Stomach (tissue), 8 donors: ENCODE measurements at regions not wholly inside any gene's neighbourhood (a gene's known extent, or its start where the extent isn't known, plus 50 kb on each side); places are given as distances from the start of the nearest gene placed in this dataset.

Experiments used
- DNase-seq, 2 donors: peaks; one replicate each; pipeline versions ENCODE4 v3.0.0 to v3.0.0-alpha.2; 2013 to 2019
- H3K27ac ChIP-seq, 5 donors: fragments of 200-600 bp in 4 of 5; sonication (generic) in 4 of 5; one replicate each; pipeline ENCODE4 v1.5.1; 2013 to 2019; ENCODE audit warnings: mild to moderate bottlenecking in 1 of 5, moderate library complexity in 1 of 5
- H3K27me3 ChIP-seq, 3 donors: fragments of 200-600 bp; sonication (generic); one replicate each; pipeline ENCODE4 v1.5.1; 2017 to 2019; ENCODE audit warnings: mixed run types in 1 of 3
- H3K36me3 ChIP-seq, 4 donors: fragments of 200-600 bp; sonication (generic); 1 replicate in 3 of 4; 2 replicates in 1 of 4; pipeline ENCODE4 v1.5.1; 2016 to 2019
- H3K4me1 ChIP-seq, 4 donors: fragments of 200-600 bp; sonication (generic); one replicate each; pipeline ENCODE4 v1.5.1; 2016 to 2019
- H3K4me3 ChIP-seq, 4 donors: fragments of 200-600 bp; sonication (generic) in 3 of 4; one replicate each; pipeline ENCODE4 v1.5.1; 2016 to 2019; ENCODE audit warnings: mild to moderate bottlenecking in 1 of 4
- H3K9me3 ChIP-seq, 4 donors: fragments of 200-600 bp; sonication (generic); one replicate each; pipeline ENCODE4 v1.5.1; 2016 to 2019
- CTCF ChIP-seq, 7 experiments: fragments of 450-650 bp in 4 of 7; fragments of 200-600 bp in 3 of 7; sonication (generic) in 3 of 7; IDR thresholded peaks; one replicate each; pipeline ENCODE4 v1.5.1; 2016 to 2019; ENCODE audit warnings: antibody characterized with exemption in 7 of 7, control low read depth in 2 of 7, mild to moderate bottlenecking in 1 of 7
- EP300 ChIP-seq: sonication (generic); formaldehyde crosslinking; IDR thresholded peaks from one replicate; pipeline ENCODE4 v1.6.1; 2017; ENCODE audit warnings: antibody characterized with exemption
- POLR2A ChIP-seq, 4 donors: fragments of 450-650 bp; IDR thresholded peaks; one replicate each; pipeline ENCODE4 v1.6.1; 2016; ENCODE audit warnings: antibody characterized with exemption in 4 of 4, control low read depth in 2 of 4, mild to moderate bottlenecking in 1 of 4, moderate library complexity in 1 of 4
- POLR2AphosphoS5 ChIP-seq, 3 donors: sonication (generic); formaldehyde crosslinking; IDR thresholded peaks; one replicate each; pipeline ENCODE4 v1.6.1; 2016; ENCODE audit warnings: antibody characterized with exemption in 3 of 3
- WGBS, 5 donors: extraction: QIAGEN DNeasy Blood & Tissue Kit in 3 of 5; methylation state at CpG; one replicate each; pipeline versions ENCODE4 v1.1.5 to v1.1.7; 2013 to 2018; 5-methylcytosine and 5-hydroxymethylcytosine counted together
- intact Hi-C: fragments of 100-400 bp; cut with DNase I; formaldehyde crosslinking; loops from one replicate; pipeline ENCODE4 v1.15.1; 2023; ENCODE audit warnings: low total_unique reads
- donor health status: healthy with polysubstance abuse.
- donor health status: Bipolar disorder and iron deficiency.
- donor health status: healthy.

- H3K27me3 ChIP-seq = peaks cover 0 to 31% (median 4%) of the 10 kb centered on the region in 3 donors
- H3K4me1 ChIP-seq = no peaks in the 10 kb centered on the region
- no peaks in the 10 kb centered on the region for H3K36me3 ChIP-seq
- WGBS, 5 donors = 19 to 36% (median 31%) methylated on average over 5 of the region's 5 CpGs
- peaks cover 0 to 7% (median 0%) of the 10 kb centered on the region in 4 donors for H3K9me3 ChIP-seq
- peak; percentile 48 to 55 for DNase-seq
- intact Hi-C loops = no loop called here
- H3K4me3 ChIP-seq = no peak overlapping the region
- no peak overlapping the region for H3K27ac ChIP-seq
- TF ChIP-seq CTCF (IDR thresholded peaks at IDR 0.05) (peak in 3 of 7 experiments; percentile 35 to 72 (median 66)), EP300 (no peak)
Measured at GRCh38 chr20:37615340-37616109, 78.3 kb upstream of the CTNNBL1 start.

- no peak for DNase-seq
- Histone ChIP-seq H3K9me3 (peaks cover 0 to 7% (median 0%) of the 10 kb centered on the region in 4 donors), H3K27ac (no peak overlapping the region), H3K36me3 (no peaks in the 10 kb centered on the region), H3K27me3 (peaks cover 0 to 19% (median 0%) of the 10 kb centered on the region in 3 donors), H3K4me3 (no peak overlapping the region), H3K4me1 (no peaks in the 10 kb centered on the region)
- TF ChIP-seq CTCF (IDR thresholded peaks at IDR 0.05) (no peak), POLR2AphosphoS5 (IDR thresholded peaks at IDR 0.05) (no peak), POLR2A (IDR thresholded peaks at IDR 0.05) (no peak), EP300 (no peak)
- WGBS, 5 donors = 76 to 84% (median 79%) methylated on average over 1 of the region's 1 CpG
- intact Hi-C loops = no loop called here
Measured at GRCh38 chr20:37611852-37612251, 82.0 kb upstream of the CTNNBL1 start.

- Histone ChIP-seq H3K9me3 (peaks cover 0 to 7% (median 0%) of the 10 kb centered on the region in 4 donors), H3K4me3 (no peak overlapping the region), H3K36me3 (no peaks in the 10 kb centered on the region), H3K27me3 (peaks cover 0 to 24% (median 0%) of the 10 kb centered on the region in 3 donors), H3K27ac (no peak overlapping the region), H3K4me1 (no peaks in the 10 kb centered on the region)
- intact Hi-C loops = no loop called here
- WGBS, 5 donors = 67 to 84% (median 80%) methylated on average over 9 of the region's 9 CpGs
- DNase-seq = no peak
- TF ChIP-seq POLR2AphosphoS5 (IDR thresholded peaks at IDR 0.05) (no peak), POLR2A (IDR thresholded peaks at IDR 0.05) (no peak), EP300 (no peak), CTCF (IDR thresholded peaks at IDR 0.05) (no peak)
Measured at GRCh38 chr20:37611346-37611745, 82.5 kb upstream of the CTNNBL1 start.

GRCh38 chr20:37610203-37610798 is 82.6 kb upstream of the BLCAP start:
- H3K27ac ChIP-seq = no peak overlapping the region
- peaks cover 0 to under 1% (median 0%) of the 10 kb centered on the region in 4 donors for H3K9me3 ChIP-seq
- no peak for TF ChIP-seq POLR2A (IDR thresholded peaks at IDR 0.05)
- no peak for TF ChIP-seq CTCF (IDR thresholded peaks at IDR 0.05)
- no peak for TF ChIP-seq EP300
- no peak for TF ChIP-seq POLR2AphosphoS5 (IDR thresholded peaks at IDR 0.05)
- H3K4me3 ChIP-seq = no peak overlapping the region
- intact Hi-C loops = no loop called here
- 46 to 53% (median 53%) methylated on average over 14 of the region's 14 CpGs for WGBS, 5 donors
- H3K36me3 ChIP-seq = no peaks in the 10 kb centered on the region
- peaks cover 0 to 24% (median 0%) of the 10 kb centered on the region in 3 donors for H3K27me3 ChIP-seq
- no peaks in the 10 kb centered on the region for H3K4me1 ChIP-seq
- DNase-seq = no peak
